Fibroblast of lung (primary cell): ENCODE measurements at regions not wholly inside any gene's neighbourhood (a gene's known extent, or its start where the extent isn't known, plus 50 kb on each side); places are given as distances from the start of the nearest gene placed in this dataset.
A peak's percentile ranks its signal among the peaks of the same experiment; 100 is the strongest.

Experiments
- DNase-seq, 2 donors: peaks; one replicate each; pipeline versions ENCODE4 v3.0.0 to v3.0.0-alpha.2; 2010; ENCODE audit warnings: low read depth in 2 of 2
- H2AFZ ChIP-seq: 2 replicates; pipeline ENCODE4 v1.5.1; 2012; ENCODE audit warnings: low read length, control low read depth, inconsistent platforms
- H3K27ac ChIP-seq: 2 replicates; pipeline ENCODE4 v1.5.1; 2011; ENCODE audit warnings: low read length, control low read depth; ENCODE audit not compliant: insufficient read depth
- H3K27me3 ChIP-seq: 2 replicates; pipeline ENCODE4 v1.5.1; 2011; ENCODE audit warnings: mild to moderate bottlenecking, low read length; ENCODE audit not compliant: control insufficient read depth, insufficient read depth
- H3K36me3 ChIP-seq: 2 replicates; pipeline ENCODE4 v1.5.1; 2011; ENCODE audit warnings: low read length; ENCODE audit not compliant: control insufficient read depth, insufficient read depth
- H3K4me1 ChIP-seq: 2 replicates; pipeline ENCODE4 v1.5.1; 2011; ENCODE audit warnings: low read length; ENCODE audit not compliant: control insufficient read depth, insufficient read depth; ENCODE audit errors: extremely low read depth
- H3K4me2 ChIP-seq: 2 replicates; pipeline ENCODE4 v1.5.1; 2011; ENCODE audit warnings: low read length, control low read depth; ENCODE audit not compliant: insufficient read depth; ENCODE audit errors: extremely low read depth
- H3K4me3 ChIP-seq, 4 experiments: fragments of 200-600 bp in 1 of 4; sonication (generic) in 1 of 4; replicated peaks in 1 of 4; 2 replicates each; pipeline ENCODE4 v1.5.1; 2011 to 2016; ENCODE audit warnings: low read length in 4 of 4, low read depth in 3 of 4, mild to moderate bottlenecking in 3 of 4, control low read depth in 2 of 4, inconsistent platforms in 1 of 4, mixed read lengths in 1 of 4; ENCODE audit not compliant: insufficient read depth in 1 of 4; ENCODE audit errors: control extremely low read depth in 1 of 4
- H3K79me2 ChIP-seq: 2 replicates; pipeline ENCODE4 v1.5.1; 2012; ENCODE audit warnings: mild to moderate bottlenecking, low read length, inconsistent platforms; ENCODE audit not compliant: control insufficient read depth, insufficient read depth
- H3K9ac ChIP-seq: 2 replicates; pipeline ENCODE4 v1.5.1; 2011; ENCODE audit warnings: mild to moderate bottlenecking, low read length, control low read depth; ENCODE audit not compliant: insufficient read depth
- H3K9me3 ChIP-seq: 2 replicates; pipeline ENCODE4 v1.5.1; 2012; ENCODE audit warnings: low read depth, low read length; ENCODE audit not compliant: control insufficient read depth, insufficient read depth
- H4K20me1 ChIP-seq: 2 replicates; pipeline ENCODE4 v1.5.1; 2011; ENCODE audit warnings: low read length; ENCODE audit not compliant: control insufficient read depth, insufficient read depth; ENCODE audit errors: extremely low read depth
- EZH2 ChIP-seq: IDR thresholded peaks from 2 replicates; pipeline ENCODE4 v1.5.1; 2012; ENCODE audit warnings: low read length, control low read depth, mild to moderate bottlenecking; ENCODE audit errors: missing control alignments
- TF ChIP-seq, protein P1 (sequence below), 2 donors: IDR thresholded peaks in 1 of 2; conservative IDR thresholded peaks in 1 of 2; 1 replicate in 1 of 2; 2 replicates in 1 of 2; pipeline ENCODE4 v1.5.1; 2011 to 2012; ENCODE audit warnings: low read length in 2 of 2, control low read depth in 1 of 2, inconsistent platforms in 1 of 2, low read depth in 1 of 2, mild to moderate bottlenecking in 1 of 2

DNA sequence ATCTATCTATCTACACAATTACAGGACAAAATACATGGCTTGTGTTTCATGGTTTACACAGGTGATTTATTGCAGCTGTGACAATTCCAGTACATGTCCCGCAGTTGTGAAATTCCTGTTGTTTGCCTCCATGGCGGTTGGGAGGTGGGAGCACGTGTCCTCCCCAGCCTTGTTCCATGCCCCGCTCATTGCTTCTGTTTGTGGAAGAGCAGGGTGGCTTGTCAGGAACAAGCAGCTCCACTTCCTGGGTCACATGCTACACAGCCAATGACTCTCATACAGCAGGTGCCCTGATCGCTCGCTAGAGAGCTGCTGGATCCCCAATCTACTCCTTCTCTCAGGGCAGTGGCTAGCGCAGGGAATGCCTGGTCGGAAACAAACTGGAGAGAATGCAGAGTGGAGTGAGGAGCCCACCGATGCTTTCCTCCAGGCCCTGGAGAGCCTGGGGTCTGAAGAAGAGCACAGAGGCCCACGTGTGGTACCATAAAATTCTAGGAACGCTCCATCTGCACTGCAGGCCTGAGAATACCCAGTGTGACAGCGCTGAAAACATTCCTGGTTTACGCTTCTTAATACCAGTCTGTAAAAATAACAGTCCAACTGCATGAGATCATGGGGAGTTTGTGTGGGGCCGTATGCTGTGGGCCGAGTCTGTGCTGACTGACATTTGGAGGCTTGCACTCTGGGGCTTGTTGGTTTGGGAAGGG, 270.6 kb upstream of the RGMA start:
- H2AFZ ChIP-seq = no peak overlapping the region
- H3K9ac ChIP-seq = no peak overlapping the region
- no peaks in the 10 kb centered on the region for H3K27me3 ChIP-seq
- no peak overlapping the region for H3K4me3 ChIP-seq
- H3K4me2 ChIP-seq = no peak overlapping the region
- H3K27ac ChIP-seq = no peak overlapping the region
- no peaks in the 10 kb centered on the region for H4K20me1 ChIP-seq
- H3K4me1 ChIP-seq = no peaks in the 10 kb centered on the region
- H3K36me3 ChIP-seq = no peaks in the 10 kb centered on the region
- DNase-seq = peak in 1 of 2 donors; percentile 43
- H3K79me2 ChIP-seq = no peaks in the 10 kb centered on the region
- TF ChIP-seq EZH2 = no peak
- H3K9me3 ChIP-seq = no peaks in the 10 kb centered on the region

DNA sequence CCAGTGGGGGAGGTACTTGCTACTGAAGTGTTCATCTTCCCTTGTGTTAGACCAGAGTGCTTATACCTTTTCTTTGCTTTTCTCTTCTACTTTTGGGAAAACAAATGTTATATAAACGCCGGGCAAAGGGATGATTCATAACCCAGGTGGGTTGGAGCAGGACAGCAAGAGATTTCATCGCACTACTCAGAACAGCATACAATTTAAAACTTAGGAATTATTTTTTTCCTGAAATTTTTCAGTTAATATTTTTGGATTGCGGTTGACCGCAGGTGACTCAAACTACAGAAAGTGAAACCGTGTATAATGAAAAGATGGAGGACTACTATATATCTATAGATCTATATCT, 270.0 kb upstream of the RGMA start:
- H3K4me1 ChIP-seq = no peaks in the 10 kb centered on the region
- H3K36me3 ChIP-seq = no peaks in the 10 kb centered on the region
- no peaks in the 10 kb centered on the region for H3K79me2 ChIP-seq
- TF ChIP-seq, protein P1, sequence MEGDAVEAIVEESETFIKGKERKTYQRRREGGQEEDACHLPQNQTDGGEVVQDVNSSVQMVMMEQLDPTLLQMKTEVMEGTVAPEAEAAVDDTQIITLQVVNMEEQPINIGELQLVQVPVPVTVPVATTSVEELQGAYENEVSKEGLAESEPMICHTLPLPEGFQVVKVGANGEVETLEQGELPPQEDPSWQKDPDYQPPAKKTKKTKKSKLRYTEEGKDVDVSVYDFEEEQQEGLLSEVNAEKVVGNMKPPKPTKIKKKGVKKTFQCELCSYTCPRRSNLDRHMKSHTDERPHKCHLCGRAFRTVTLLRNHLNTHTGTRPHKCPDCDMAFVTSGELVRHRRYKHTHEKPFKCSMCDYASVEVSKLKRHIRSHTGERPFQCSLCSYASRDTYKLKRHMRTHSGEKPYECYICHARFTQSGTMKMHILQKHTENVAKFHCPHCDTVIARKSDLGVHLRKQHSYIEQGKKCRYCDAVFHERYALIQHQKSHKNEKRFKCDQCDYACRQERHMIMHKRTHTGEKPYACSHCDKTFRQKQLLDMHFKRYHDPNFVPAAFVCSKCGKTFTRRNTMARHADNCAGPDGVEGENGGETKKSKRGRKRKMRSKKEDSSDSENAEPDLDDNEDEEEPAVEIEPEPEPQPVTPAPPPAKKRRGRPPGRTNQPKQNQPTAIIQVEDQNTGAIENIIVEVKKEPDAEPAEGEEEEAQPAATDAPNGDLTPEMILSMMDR (conservative IDR thresholded peaks at IDR 0.05 in 1 of 2, IDR thresholded peaks at IDR 0.05 in 1 of 2; ENCODE audit: low read depth in 1 of 2, low read length in 2 of 2) = no peak
- TF ChIP-seq EZH2 = no peak
- H4K20me1 ChIP-seq = no peaks in the 10 kb centered on the region
- H2AFZ ChIP-seq = no peak overlapping the region
- no peaks in the 10 kb centered on the region for H3K27me3 ChIP-seq
- no peaks in the 10 kb centered on the region for H3K9me3 ChIP-seq
- no peak overlapping the region for H3K9ac ChIP-seq
- H3K4me2 ChIP-seq = no peak overlapping the region
- DNase-seq = no peak
- no peak overlapping the region for H3K27ac ChIP-seq
- no peak overlapping the region for H3K4me3 ChIP-seq

DNA sequence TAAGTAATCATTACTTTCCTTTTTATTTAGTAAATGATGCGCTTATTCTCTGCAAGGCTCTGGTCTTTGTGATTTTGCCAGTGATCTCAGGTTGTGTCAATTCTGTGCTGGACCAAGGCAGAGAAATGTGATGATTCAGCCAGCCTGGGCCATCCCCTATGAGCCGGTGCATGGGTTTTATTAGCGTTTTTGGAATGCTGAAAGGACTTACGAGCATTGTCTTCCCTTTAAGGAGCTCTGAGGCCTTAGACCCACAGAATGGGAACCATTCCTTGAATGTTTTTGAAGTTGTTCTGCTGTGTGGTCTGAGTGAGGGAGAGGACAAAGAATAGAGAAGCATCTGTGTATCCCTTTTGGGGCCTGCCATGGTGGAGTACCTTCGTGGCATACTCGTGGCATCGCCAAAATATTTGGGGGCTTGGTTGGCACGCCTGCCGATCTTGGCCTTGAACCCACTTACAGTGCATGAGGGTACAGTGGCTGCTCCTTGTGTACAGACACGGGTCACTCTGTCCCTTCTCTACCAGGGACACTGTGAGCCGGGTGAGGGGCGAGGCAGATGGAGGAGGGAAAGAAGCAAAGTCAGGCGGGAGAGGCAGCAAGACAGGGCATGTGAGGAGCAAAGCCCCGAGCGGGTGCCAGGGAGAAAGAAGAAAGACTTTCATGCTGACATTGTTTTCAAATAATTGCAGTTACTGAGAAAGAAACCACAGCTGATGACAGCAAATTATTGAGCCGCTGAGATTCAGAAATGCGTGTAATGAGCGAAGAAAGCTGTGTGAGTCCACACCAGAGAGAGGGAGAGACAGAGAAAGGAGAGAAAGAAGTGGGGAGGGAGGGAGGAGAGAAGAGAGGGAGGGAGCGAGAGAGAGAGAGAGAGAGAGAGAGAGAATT, 269.4 kb upstream of the RGMA start:
- H2AFZ ChIP-seq = no peak overlapping the region

More for the DNA sequence above, 269.4 kb upstream of the RGMA start:
- H3K27me3 ChIP-seq = no peaks in the 10 kb centered on the region
- H3K4me1 ChIP-seq = no peaks in the 10 kb centered on the region
- TF ChIP-seq, protein P1 (conservative IDR thresholded peaks at IDR 0.05 in 1 of 2, IDR thresholded peaks at IDR 0.05 in 1 of 2; ENCODE audit: low read depth in 1 of 2, low read length in 2 of 2) = no peak
- TF ChIP-seq EZH2 = no peak
- H3K27ac ChIP-seq = no peak overlapping the region
- no peak overlapping the region for H3K4me3 ChIP-seq
- H3K9me3 ChIP-seq = no peaks in the 10 kb centered on the region
- DNase-seq = peak in 1 of 2 donors; percentile 19
- H3K4me2 ChIP-seq = no peak overlapping the region
- no peak overlapping the region for H3K9ac ChIP-seq
- H4K20me1 ChIP-seq = no peaks in the 10 kb centered on the region
- no peaks in the 10 kb centered on the region for H3K79me2 ChIP-seq
- H3K36me3 ChIP-seq = no peaks in the 10 kb centered on the region
